Activated CD8-positive, alpha-beta T cell treated with anti-CD3 and anti-CD28 coated beads for 36 hours (primary cell): ENCODE measurements at regions not wholly inside any gene's neighbourhood (a gene's known extent, or its start where the extent isn't known, plus 50 kb on each side); places are given as distances from the start of the nearest gene placed in this dataset.

Source experiments
- ATAC-seq: fragments of 200-7000 bp; cut with Tn5 transposase; one replicate; pipeline ENCODE4 v1.10.0; 2021; ENCODE audit warnings: mild to moderate bottlenecking, moderate library complexity
- CTCF ChIA-PET: fragments of 350-600 bp; sonication (Branson Sonifier 250); formaldehyde crosslinking; loops from one replicate; lab custom pipeline; 2021; ENCODE audit warnings: antibody characterized with exemption; lab: Charles Lee
- POLR2A ChIA-PET: fragments of 350-600 bp; sonication (Branson Sonifier 250); formaldehyde crosslinking; loops from one replicate; lab custom pipeline; 2021; ENCODE audit warnings: antibody characterized with exemption; lab: Charles Lee
- DNase-seq: peaks from one replicate; pipeline ENCODE4 v3.0.0-alpha.2; 2020
- H3K27ac Mint-ChIP-seq: one replicate; pipeline ENCODE4 v1.8.0; 2021; ENCODE audit warnings: mild to moderate bottlenecking, mixed read lengths
- H3K27me3 Mint-ChIP-seq: one replicate; pipeline ENCODE4 v1.8.0; 2021; ENCODE audit warnings: mixed read lengths
- H3K36me3 Mint-ChIP-seq: one replicate; pipeline ENCODE4 v1.8.0; 2021; ENCODE audit warnings: low read depth, mixed read lengths
- H3K4me1 Mint-ChIP-seq: one replicate; pipeline ENCODE4 v1.8.0; 2021; ENCODE audit warnings: low read depth, mixed read lengths
- H3K4me3 Mint-ChIP-seq: one replicate; pipeline ENCODE4 v1.8.0; 2021; ENCODE audit warnings: mild to moderate bottlenecking, moderate library complexity, mixed read lengths
- H3K9me3 Mint-ChIP-seq: one replicate; pipeline ENCODE4 v1.8.0; 2021; ENCODE audit warnings: mixed read lengths
- intact Hi-C: fragments of 100-400 bp; cut with micrococcal nuclease; formaldehyde crosslinking; loops from one replicate; pipeline ENCODE4 v1.10.0; 2022
- TF ChIP-seq, protein P1 (sequence below): fragments of 200-600 bp; IDR thresholded peaks from one replicate; pipeline ENCODE4 v1.8.0; 2022; ENCODE audit warnings: antibody characterized with exemption, mild to moderate bottlenecking

DNA sequence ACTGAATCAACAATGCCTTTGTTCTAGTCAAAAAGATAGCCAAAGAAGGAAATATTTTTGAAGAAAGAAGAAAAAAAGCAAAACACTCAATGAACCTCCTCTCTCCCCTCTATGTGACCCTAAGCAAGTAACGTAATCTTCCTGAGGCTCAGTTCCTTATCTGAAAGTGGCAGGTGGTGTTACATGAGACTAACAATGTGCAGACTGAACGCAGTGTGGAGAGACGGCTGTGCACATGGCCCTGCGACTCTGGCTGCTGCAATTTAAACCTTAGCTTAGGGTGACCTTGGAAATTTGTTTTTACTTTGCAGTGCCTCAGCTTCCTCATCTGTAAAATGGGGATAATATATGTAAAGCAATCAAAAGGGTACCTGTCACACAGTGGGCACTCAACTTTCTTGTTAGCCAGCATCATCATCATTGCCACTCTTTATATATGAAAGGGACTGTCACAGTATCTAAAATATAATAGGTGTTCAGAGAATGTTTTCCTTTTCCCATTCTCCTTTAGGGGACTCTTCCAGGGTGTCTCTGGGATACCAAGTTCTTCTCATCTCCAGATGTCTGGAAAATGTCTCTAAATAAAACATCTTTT lies 100.1 kb upstream of the JUN start:
- H3K4me1 Mint-ChIP-seq, result peaks cover 35% of the 10 kb centered on the region
- no peaks in the 10 kb centered on the region for H3K36me3 Mint-ChIP-seq
- intact Hi-C loops, result no loop called here
- TF ChIP-seq, protein P1, sequence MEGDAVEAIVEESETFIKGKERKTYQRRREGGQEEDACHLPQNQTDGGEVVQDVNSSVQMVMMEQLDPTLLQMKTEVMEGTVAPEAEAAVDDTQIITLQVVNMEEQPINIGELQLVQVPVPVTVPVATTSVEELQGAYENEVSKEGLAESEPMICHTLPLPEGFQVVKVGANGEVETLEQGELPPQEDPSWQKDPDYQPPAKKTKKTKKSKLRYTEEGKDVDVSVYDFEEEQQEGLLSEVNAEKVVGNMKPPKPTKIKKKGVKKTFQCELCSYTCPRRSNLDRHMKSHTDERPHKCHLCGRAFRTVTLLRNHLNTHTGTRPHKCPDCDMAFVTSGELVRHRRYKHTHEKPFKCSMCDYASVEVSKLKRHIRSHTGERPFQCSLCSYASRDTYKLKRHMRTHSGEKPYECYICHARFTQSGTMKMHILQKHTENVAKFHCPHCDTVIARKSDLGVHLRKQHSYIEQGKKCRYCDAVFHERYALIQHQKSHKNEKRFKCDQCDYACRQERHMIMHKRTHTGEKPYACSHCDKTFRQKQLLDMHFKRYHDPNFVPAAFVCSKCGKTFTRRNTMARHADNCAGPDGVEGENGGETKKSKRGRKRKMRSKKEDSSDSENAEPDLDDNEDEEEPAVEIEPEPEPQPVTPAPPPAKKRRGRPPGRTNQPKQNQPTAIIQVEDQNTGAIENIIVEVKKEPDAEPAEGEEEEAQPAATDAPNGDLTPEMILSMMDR, result no peak
- no peak for ATAC-seq
- no peak for DNase-seq
- no peaks in the 10 kb centered on the region for H3K9me3 Mint-ChIP-seq
- POLR2A ChIA-PET, result interaction anchor here (0.7 to 1.0 kb wide), 2 partner anchors 19 to 70 kb away, joined by 3 read pairs; no protein-coding TSS in a partner anchor
- no peaks in the 10 kb centered on the region for H3K27me3 Mint-ChIP-seq
- no peak overlapping the region for H3K27ac Mint-ChIP-seq
- CTCF ChIA-PET, result no interaction called here
- H3K4me3 Mint-ChIP-seq, result no peak overlapping the region

DNA sequence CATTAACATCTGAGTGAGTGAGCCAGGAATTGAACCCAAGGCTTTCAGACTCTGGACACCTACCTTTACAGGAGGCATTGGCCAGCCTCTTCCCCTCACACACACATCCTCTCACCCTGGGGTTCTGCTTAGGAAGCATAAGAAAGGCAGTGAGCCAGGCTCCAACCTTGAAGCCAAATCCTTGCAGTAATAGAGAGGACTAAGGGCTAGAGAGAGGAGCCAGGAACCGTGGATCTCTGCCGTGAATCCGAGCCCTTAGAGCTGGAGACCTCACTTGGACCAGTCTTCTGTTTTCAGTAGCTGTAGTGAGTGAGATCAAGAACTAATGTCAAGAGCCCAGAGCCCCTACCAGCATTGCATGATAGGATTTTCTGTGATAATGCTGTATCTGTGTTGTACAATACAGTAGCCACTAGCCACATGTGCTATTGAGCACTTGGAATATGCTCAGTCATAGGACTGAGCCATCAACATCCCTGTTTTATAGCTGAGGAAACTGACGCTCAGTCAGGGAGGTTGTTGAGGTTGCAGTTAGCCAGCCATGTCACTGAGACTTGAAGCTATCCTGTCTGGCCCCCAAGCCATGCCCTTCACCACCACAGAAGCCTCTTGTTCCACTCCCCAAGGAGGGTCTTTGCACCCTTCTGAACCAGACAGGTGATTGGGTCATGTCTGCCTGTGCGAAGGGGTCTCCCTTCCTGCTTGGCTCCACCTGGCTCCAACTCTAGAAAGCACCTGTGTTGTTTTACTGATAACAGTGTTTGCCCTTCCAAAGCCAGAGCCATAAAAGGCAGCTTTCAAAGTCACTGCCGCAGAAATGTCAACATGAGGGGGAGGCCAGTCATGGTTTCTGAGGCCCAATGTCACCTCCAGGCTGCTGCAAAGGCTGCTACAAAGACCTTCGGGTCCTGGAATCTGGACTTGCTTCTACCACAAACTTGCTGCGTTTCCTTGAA lies 101.1 kb upstream of the JUN start:
- peaks cover 45% of the 10 kb centered on the region for H3K4me1 Mint-ChIP-seq

DNA sequence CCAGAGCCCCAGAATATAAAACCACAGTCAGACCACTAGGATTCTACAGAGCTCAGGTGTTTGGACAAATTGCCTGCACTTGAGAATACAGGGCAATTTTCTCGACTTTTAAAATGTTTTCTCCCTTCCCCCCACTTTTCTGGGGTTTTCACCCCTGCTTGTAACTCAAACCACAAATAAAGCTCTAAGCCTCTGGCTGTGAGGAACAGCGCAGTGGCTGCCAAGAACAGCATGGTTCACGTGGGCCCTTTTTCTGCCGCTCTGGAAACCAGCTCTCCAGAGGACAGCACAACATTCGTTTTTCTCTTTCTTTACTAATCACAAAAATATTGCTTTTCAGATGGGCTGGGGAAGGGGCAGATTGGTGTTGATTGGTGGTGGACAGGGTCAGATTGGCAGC lies 102.2 kb upstream of the JUN start:
- H3K4me1 Mint-ChIP-seq, result peaks cover 47% of the 10 kb centered on the region
- peak overlapping the region; percentile 30 for H3K27ac Mint-ChIP-seq
- POLR2A ChIA-PET, result interaction anchor here (1.4 kb wide), 1 partner anchor 70 kb away, joined by 6 read pairs; no protein-coding TSS in a partner anchor
- TF ChIP-seq, protein P1, result no peak
- peak overlapping the region; percentile 4 for H3K4me3 Mint-ChIP-seq
- H3K36me3 Mint-ChIP-seq, result no peaks in the 10 kb centered on the region
- DNase-seq (peak; percentile 49), ATAC-seq (peak; percentile 67)
- CTCF ChIA-PET, result interaction anchor here (0.7 kb wide), 1 partner anchor 160 kb away, joined by 3 read pairs; no protein-coding TSS in a partner anchor
- H3K9me3 Mint-ChIP-seq, result no peaks in the 10 kb centered on the region
- H3K27me3 Mint-ChIP-seq, result no peaks in the 10 kb centered on the region
- intact Hi-C loops, result no loop called here

More for the DNA sequence above, 101.1 kb upstream of the JUN start:
- TF ChIP-seq, protein P1, result no peak
- Mint-ChIP-seq H3K4me3 (no peak overlapping the region), H3K9me3 (no peaks in the 10 kb centered on the region), H3K27ac (peak overlapping the region; percentile 30), H3K27me3 (no peaks in the 10 kb centered on the region), H3K36me3 (no peaks in the 10 kb centered on the region)
- ChIA-PET CTCF (interaction anchor here (0.9 kb wide), 1 partner anchor 18 kb away, joined by 4 read pairs; no protein-coding TSS in a partner anchor), POLR2A (interaction anchor here (0.8 to 1.4 kb wide), 2 partner anchors 8 to 69 kb away, joined by 3 to 6 read pairs; no protein-coding TSS in a partner anchor)
- peak; percentile 62 for DNase-seq
- intact Hi-C loops, result no loop called here
- ATAC-seq, result peak; percentile 68

DNA sequence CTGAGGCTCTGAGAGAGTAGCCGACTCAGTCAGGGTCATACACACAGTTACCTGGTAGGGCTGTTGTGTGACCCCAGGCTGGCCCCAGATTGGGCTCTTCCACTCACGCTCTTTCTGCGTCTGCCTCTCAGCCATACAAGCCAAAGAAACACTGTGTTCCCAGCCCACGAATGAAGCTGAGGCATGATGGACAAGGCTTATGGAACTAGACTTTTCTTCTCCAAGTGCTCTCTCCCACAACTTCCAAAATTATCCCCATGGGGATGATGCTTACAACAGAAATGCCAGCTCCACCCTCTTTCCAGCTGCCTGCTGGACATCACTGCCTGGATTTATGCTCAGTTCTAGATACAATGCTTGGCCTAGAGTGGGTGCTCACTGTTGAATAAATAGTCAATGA lies 102.8 kb upstream of the JUN start:
- Mint-ChIP-seq H3K4me1 (peaks cover 47% of the 10 kb centered on the region), H3K27me3 (no peaks in the 10 kb centered on the region), H3K27ac (no peak overlapping the region), H3K9me3 (no peaks in the 10 kb centered on the region), H3K36me3 (no peaks in the 10 kb centered on the region), H3K4me3 (no peak overlapping the region)
- TF ChIP-seq, protein P1, result no peak
- POLR2A ChIA-PET, result interaction anchor here (1.4 kb wide), 1 partner anchor 70 kb away, joined by 6 read pairs; no protein-coding TSS in a partner anchor
- no peak for DNase-seq
- ATAC-seq, result no peak
- CTCF ChIA-PET, result interaction anchor here (0.7 kb wide), 1 partner anchor 160 kb away, joined by 3 read pairs; no protein-coding TSS in a partner anchor
- intact Hi-C loops, result no loop called here
